ENCODE measurements at regions not wholly inside any gene's neighbourhood (a gene's known extent, or its start where the extent isn't known, plus 50 kb on each side); places are given as distances from the start of the nearest gene placed in this dataset.

DNA sequence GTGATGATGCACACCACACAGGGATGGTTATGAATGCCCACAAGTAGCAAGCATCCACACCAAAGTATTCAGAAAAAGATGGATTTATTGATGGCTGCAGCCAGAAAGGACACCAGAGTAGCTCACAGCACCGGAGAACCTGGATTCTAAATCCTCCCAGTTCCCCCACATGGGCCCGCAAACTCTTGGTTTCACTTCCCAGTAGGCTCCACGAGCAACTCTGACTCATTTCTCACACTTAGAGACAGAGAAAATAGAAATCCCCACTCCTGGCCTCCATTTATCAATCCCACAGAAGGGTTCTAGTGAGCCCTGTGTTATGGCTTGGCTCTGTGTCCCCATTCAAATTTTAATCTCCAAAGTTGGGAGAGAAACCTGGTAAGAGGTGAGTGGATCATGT is 426.7 kb upstream of the MYT1L start:
- TF ChIP-seq, protein P1, sequence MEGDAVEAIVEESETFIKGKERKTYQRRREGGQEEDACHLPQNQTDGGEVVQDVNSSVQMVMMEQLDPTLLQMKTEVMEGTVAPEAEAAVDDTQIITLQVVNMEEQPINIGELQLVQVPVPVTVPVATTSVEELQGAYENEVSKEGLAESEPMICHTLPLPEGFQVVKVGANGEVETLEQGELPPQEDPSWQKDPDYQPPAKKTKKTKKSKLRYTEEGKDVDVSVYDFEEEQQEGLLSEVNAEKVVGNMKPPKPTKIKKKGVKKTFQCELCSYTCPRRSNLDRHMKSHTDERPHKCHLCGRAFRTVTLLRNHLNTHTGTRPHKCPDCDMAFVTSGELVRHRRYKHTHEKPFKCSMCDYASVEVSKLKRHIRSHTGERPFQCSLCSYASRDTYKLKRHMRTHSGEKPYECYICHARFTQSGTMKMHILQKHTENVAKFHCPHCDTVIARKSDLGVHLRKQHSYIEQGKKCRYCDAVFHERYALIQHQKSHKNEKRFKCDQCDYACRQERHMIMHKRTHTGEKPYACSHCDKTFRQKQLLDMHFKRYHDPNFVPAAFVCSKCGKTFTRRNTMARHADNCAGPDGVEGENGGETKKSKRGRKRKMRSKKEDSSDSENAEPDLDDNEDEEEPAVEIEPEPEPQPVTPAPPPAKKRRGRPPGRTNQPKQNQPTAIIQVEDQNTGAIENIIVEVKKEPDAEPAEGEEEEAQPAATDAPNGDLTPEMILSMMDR (IDR thresholded peaks at IDR 0.05 in 8 of 11, conservative IDR thresholded peaks at IDR 0.05 in 3 of 11): no peak
- TF ChIP-seq POLR2A (IDR thresholded peaks at IDR 0.05) (no peak), POLR2AphosphoS5 (IDR thresholded peaks at IDR 0.05) (no peak)

Data from spleen (tissue), 7 donors.